T-helper 2 cell (primary cell): ENCODE measurements at regions not wholly inside any gene's neighbourhood (a gene's known extent, or its start where the extent isn't known, plus 50 kb on each side); places are given as distances from the start of the nearest gene placed in this dataset.
"Not testable (repeated sequence)": the region's sequence is repeated elsewhere in the genome, so short reads cannot be mapped to it uniquely, and the experiment has no call there.

Experiments used
- DNase-seq, 5 experiments: peaks; one replicate each; pipeline versions ENCODE4 v3.0.0 to v3.0.0-alpha.2; 2012 to 2022

GRCh38 chr16:62406387-62406786 lies 370.1 kb upstream of the CDH8 start:
- DNase-seq = no peak

- no peak for DNase-seq
These were observed 368.8 kb upstream of the CDH8 start for GRCh38 chr16:62404842-62405611.

GRCh38 chr16:62392698-62393097 lies 356.5 kb upstream of the CDH8 start:
- DNase-seq = no peak

GRCh38 chr16:62391940-62392339 lies 355.7 kb upstream of the CDH8 start:
- DNase-seq = no peak

- DNase-seq = no peak
These were observed 354.9 kb upstream of the CDH8 start for GRCh38 chr16:62391134-62391533.

GRCh38 chr16:62390214-62390613 lies 354.0 kb upstream of the CDH8 start:
- no peak for DNase-seq

- DNase-seq = no peak
These were observed 350.2 kb upstream of the CDH8 start for GRCh38 chr16:62386411-62386810.

GRCh38 chr16:62383941-62384340 lies 347.7 kb upstream of the CDH8 start:
- no peak for DNase-seq

GRCh38 chr16:62370445-62370844 lies 334.2 kb upstream of the CDH8 start:
- no peak for DNase-seq

- no peak for DNase-seq
These were observed 327.3 kb upstream of the CDH8 start for GRCh38 chr16:62363501-62363900.

- no peak for DNase-seq
These were observed 317.1 kb upstream of the CDH8 start for GRCh38 chr16:62353355-62353754.

GRCh38 chr16:62342216-62342615 lies 306.0 kb upstream of the CDH8 start:
- no peak for DNase-seq

- no peak for DNase-seq
These were observed 299.1 kb upstream of the CDH8 start for GRCh38 chr16:62335356-62335755.

- DNase-seq = no peak
These were observed 285.4 kb upstream of the CDH8 start for GRCh38 chr16:62321606-62322005.

- DNase-seq = no peak
These were observed 262.4 kb upstream of the CDH8 start for GRCh38 chr16:62298600-62298999.

GRCh38 chr16:62294213-62294972 lies 258.2 kb upstream of the CDH8 start:
- no peak for DNase-seq

- DNase-seq = no peak
These were observed 252.9 kb upstream of the CDH8 start for GRCh38 chr16:62288990-62289629.

- no peak for DNase-seq
These were observed 244.3 kb upstream of the CDH8 start for GRCh38 chr16:62280506-62280905.

GRCh38 chr16:62277942-62278341 lies 241.7 kb upstream of the CDH8 start:
- DNase-seq = no peak

- DNase-seq = no peak
These were observed 240.4 kb upstream of the CDH8 start for GRCh38 chr16:62276637-62277036.

- DNase-seq = no peak
These were observed 235.8 kb upstream of the CDH8 start for GRCh38 chr16:62272035-62272434.

- DNase-seq = no peak
These were observed 225.5 kb upstream of the CDH8 start for GRCh38 chr16:62261760-62262159.

- not testable (repeated sequence) for DNase-seq
These were observed 222.7 kb upstream of the CDH8 start for GRCh38 chr16:62258931-62259435.

GRCh38 chr16:62256406-62256805 lies 220.2 kb upstream of the CDH8 start:
- DNase-seq = no peak
